HG03280 (cell line): ENCODE measurements at regions not wholly inside any gene's neighbourhood (a gene's known extent, or its start where the extent isn't known, plus 50 kb on each side); places are given as distances from the start of the nearest gene placed in this dataset.

ENCODE experiments used
- ATAC-seq: cut with Tn5 transposase; IDR thresholded peaks from one replicate; pipeline ENCODE4 v1.9.1; 2021; ENCODE audit warnings: mild to moderate bottlenecking, moderate library complexity; ENCODE audit not compliant: unreplicated experiment

GRCh38 chr1:200319148-200319547, 90.7 kb downstream of the ZNF281 start:
- no peak for ATAC-seq

DNA sequence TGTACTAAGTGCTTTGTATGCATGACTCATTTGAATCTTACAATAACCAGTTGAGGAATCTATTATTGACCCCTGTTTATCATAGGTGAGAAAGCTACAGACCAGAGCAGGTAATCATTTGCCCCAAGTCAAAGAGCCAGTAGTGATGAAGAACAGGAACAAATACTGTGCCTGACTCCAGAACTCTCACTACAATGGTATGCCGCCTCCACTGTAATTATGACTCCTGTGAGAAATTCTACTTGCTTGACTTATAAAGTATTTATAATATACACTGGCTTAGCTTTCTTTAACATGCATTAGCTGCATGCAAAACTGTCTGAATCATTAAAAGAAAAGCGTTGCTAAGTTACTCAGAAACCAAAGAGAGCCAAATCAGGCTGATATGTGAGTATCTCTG, 92.6 kb downstream of the ZNF281 start:
- no peak for ATAC-seq

DNA sequence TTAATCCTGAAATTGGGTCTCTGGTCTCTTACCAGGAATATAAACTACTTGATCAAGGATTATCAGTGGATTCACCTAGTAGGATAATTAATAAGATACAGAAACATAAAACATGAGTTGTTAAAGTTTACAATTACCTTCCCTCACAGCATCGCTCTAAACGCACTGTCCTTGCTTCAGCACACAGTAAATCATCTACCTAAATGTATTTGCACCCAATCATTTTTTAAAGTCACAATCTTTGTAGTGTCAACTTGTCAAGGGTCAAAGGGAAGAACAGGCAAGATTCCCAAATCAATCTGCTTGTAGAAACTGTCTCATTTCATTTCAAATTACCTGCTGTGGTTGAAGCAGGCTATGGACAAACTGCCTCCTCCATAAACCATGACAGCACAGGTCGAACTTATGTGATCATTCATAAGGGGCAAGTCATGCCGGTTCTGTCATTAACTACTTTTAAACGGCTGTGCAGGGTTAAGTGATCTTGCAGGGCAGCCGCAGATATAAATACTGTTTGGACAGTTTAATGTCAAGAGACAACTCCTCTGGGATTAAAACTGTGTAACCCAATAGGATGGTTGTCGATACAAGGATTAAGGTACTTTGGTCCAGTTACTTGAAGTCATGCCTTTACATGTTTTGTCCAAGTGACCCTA, 93.6 kb downstream of the ZNF281 start:
- ATAC-seq: no peak

- ATAC-seq: no peak
Observed at GRCh38 chr1:200314085-200314750, 95.6 kb downstream of the ZNF281 start.

DNA sequence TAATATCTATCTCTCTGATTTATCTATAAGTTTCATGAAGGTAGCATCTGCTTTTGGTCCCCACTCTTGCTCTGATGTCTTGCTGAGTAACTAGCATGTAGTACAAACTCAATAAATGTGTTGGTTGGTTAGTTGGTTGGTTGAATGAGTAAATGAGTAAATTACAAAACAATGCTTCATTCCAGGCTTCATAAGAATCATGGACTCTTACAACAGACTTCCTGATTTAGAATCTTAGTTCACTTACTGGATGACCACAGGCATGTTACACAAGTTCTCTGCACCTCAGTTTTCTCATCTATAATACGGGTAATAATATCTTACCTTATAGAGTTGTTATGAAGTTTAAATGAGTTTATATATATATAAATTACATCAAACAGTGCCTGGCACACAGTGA, 98.6 kb downstream of the ZNF281 start:
- no peak for ATAC-seq

DNA sequence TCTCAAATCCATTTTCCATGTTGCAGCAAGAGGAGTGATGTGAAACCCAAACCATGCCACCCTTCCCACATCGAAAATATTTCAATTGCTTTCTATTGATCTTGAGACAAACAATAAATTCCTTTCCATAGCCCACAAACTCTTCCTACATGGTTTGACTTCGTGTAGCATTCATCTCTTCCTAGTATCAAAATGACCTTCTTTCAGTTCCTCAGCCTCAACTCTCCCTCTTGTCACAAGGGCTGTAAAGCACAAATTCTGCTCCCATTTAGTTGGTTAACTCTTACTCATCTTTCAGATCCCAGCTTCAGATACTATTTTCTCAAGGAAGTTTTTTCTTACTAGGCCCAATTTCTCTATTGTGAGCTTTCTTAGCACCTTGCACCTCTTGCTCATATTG, 99.0 kb downstream of the ZNF281 start:
- ATAC-seq: no peak

DNA sequence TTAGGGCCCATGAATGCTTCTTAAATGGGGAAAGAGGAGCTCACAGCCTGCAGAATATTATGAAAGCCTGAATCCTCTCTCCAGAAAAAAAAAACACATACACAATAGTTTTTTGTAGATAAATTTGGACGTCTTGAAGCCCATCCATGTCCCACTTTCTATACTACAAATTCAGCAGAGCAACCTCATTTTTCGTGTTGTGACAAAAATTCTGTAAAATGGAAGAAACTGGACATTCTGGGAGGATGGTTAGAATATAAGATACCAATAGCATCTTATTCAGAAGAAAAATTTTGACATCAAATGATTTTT, 102.1 kb downstream of the ZNF281 start:
- ATAC-seq: no peak

DNA sequence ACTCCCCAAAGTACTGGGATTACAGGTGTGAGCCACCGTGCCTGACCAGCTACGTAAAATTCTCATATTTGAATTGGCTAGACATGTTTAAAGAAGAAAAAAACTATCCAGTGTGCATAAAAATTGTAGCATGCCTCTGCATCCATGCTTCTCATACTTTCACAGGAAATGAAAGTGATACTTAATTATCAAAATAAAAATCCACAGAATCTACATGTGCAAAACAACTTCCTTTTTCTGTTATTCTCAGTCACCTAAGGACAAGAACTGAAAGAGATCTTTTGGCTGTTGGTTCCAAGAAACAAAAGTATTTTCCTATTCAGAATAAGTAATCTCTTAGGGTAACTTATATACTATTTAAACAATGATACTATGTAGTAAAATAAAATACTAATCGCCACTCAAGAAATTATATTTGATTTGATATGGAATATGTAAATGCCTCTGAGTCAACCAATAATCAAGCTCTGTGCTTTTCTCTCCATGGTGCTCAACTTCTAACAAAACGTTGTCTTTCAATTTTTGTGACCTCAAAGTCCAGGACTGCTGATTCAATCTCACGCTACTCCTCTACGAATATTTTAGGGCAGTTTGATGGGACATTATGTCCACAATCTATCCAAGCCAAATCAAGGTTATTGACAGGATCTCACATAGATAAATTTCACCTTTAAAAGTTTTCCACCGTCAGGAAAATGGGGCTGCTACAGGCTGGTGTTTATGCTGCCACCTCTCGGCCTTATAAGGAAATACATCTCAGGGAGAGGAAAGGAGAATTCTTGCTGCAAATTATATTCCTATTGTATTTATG, 102.7 kb downstream of the ZNF281 start:
- ATAC-seq: no peak

- no peak for ATAC-seq
Observed at GRCh38 chr1:200305806-200306205, 104.0 kb downstream of the ZNF281 start.

GRCh38 chr1:200304171-200304570, 105.7 kb downstream of the ZNF281 start:
- ATAC-seq: no peak

DNA sequence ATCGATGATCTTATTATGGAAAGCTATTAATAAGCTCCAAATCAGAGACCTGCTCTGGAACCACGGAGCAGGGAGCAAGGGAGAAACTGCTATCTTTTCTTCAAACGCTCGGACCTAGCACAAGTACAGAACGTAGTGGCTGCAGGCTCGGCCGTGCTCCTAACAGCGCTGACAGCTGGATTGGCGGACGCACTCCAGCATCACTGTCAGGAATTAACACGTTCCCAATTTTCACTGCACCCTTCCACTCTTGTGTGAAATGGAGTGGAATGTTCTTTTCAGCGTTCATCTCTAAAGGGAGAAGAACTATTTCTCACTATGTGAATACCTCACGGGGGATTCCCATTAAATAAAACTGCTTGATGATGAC, 106.9 kb downstream of the ZNF281 start:
- ATAC-seq: peak; percentile 15

DNA sequence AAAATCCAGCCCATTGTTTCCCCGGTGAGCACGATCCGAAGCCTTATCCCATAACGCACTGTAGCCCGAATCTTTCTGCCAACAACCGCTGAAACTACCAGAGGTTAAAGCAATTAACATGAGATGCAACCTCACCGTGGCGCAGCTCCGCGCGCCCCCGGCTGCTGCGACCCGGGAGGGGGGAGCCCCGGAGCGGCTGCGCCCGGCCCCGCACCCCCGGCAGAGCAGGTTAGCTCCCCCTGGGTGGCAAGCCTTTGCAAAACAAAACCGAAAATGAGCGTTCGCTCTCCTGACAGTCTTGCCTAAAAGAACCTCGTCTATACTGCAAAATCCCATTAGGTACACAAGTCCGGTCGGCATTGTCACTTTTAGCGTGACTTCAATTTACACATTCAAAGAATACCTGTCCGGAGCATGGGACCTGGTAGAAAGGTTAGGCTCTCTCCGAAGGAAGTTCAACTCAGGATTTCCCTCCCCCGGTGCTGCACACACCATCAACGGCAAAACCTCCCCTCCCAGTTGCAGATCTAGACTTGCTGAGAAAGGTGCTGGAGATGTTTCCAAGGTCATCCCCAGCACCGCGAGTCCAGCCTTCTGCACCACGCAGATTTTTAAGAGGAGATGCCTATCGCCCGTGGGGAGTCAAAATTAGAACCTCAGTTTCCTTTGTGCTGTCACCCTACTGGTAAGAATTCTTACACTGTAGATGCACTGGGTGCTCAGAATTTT, 107.5 kb downstream of the ZNF281 start:
- ATAC-seq: peak; percentile 78

DNA sequence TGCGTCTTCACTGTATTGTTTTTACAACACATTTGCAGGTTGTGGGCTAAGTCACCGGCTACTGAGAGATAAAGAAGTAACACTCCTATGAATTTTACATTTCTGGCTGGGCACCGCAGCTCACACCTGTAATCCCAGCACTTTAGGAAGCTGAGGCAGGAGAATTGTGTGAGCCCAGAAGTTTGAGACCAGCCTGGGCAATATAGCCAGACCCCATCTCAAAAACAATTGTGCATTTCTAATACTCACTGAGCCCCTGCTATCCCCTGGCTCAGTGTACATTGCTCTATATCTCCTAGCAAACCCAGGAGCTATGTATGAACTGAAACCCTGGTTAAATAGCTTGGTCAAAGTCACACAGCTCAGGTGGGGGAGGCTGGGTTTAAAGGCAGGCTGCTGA, 108.7 kb downstream of the ZNF281 start:
- ATAC-seq: no peak

GRCh38 chr1:200299571-200299970, 110.3 kb downstream of the ZNF281 start:
- no peak for ATAC-seq

- no peak for ATAC-seq
Observed at GRCh38 chr1:200298242-200298641, 111.6 kb downstream of the ZNF281 start.

DNA sequence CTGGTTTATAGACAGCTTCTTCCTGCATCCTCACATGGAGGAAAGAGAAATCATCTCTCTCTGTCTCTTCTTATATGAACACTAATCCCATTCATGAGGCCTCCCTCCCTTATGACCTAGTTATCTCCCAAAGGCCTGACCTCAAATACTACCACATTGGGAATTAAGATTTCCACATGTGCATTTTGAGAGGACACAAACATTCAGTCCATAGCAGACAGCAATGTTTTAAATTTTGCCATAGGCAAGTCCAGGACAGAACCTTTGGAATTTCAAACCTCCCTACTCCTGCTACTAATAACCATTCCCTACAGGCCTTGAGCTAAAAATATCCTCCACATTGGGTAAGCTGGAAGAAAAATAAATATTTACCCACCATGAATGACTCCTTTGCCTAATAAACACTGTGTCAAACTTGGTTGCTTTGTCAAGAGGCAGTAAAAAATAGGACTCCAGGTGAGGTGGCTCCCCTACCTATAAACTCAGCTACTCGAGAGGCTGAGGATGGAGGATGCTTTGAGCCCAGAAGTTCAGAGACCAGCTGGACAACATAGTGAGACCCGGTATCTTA, 113.7 kb downstream of the ZNF281 start:
- no peak for ATAC-seq

DNA sequence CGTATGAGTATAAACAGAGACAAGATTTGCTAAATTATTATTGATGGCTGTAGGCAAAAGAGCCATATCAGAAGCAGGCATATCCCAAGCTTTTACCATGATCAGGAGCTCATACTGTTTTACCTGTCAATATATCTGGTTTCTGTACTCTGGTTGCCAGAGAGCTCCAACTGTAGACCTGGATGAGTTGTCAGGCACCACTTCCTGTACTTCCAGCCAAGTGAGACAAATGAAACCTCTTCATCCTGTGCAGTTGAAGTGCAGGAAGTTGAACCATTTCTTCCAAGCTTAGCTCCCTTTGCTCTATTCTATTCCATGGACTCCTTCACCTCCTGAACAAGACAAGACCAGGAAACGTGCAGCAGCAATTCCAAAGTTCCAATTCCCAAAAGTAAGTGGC, 115.6 kb downstream of the ZNF281 start:
- ATAC-seq: no peak

GRCh38 chr1:200292699-200293098, 117.1 kb downstream of the ZNF281 start:
- ATAC-seq: no peak

GRCh38 chr1:200291106-200291505, 118.7 kb downstream of the ZNF281 start:
- no peak for ATAC-seq

DNA sequence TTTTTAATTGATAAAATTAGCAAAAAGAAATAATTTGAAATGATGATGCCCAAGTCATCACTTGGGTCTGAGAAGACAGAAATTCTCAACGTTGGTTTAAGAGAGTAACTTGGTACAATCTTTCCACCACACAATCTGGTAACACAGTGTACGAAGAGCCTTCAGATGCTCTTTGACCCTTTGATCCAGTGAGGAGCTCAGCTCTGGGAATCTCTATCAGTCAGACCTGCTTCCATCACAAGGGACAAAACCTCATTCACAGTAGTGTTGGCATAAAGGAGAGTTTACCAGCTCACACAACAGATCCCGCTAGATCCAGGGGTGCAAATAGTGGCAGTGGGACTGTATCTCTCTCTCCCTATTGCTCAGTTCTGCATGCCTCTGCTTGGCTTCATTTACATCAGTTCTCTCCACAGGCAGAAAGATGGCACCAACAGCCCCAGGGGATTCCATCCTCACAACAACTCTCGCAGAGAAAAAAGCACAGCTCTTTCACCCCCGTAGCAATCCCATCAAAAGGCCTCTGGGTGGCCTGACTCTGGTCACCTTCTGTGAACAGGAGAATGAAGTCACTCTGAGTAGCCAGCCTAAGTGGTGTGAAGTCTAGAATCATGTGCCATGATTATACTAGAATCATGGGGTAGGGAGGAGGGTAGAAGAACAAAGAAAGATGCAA, 119.7 kb downstream of the ZNF281 start:
- ATAC-seq: no peak

GRCh38 chr1:200288226-200288625, 121.6 kb downstream of the ZNF281 start:
- ATAC-seq: no peak
